ENCODE measurements at regions not wholly inside any gene's neighbourhood (a gene's known extent, or its start where the extent isn't known, plus 50 kb on each side); places are given as distances from the start of the nearest gene placed in this dataset.
"Not testable (repeated sequence)": the region's sequence is repeated elsewhere in the genome, so short reads cannot be mapped to it uniquely, and the experiment has no call there.

GRCh38 chr4:97134456-97134855 lies 1008.8 kb downstream of the STPG2 start:
- intact Hi-C loops (cut with DNase I): no loop called here
- no peak overlapping the region for H3K27ac ChIP-seq (ENCODE audit: low read depth in 2 of 2, low read length in 2 of 2)

DNA sequence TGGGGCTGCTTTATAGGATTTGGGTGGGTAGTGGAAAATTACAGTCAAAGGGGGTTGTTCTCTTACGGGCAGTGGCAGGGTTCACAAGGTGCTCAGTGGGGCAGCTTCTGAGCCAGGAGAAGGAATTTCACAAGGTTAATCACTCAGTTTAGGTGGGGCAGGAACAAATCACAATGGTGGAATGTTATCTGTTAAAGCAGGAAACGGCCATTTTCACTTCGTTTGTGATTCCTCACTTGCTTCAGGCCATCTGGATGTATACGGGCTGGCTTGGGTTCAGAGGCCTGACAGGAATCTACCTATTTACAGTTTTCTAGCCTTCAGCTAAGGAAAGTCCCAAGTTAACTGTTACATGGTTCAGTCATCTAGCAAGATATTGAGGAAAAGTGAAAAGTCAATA lies 1003.5 kb downstream of the STPG2 start:
- DNase-seq: no peak
- H3K4me3 ChIP-seq (ENCODE audit: low read length in 3 of 3): no peak overlapping the region
- no peaks in the 10 kb centered on the region for H3K27me3 ChIP-seq (ENCODE audit: control insufficient read depth, insufficient read depth, low read length)
- H3K9me3 ChIP-seq (ENCODE audit: control insufficient read depth in 2 of 3, insufficient read depth in 1 of 3, low read length in 3 of 3): no peaks in the 10 kb centered on the region
- no peak for TF ChIP-seq CTCF (IDR thresholded peaks at IDR 0.05; ENCODE audit: borderline replicate concordance, extremely low read depth, insufficient read depth)
- intact Hi-C loops (cut with DNase I): no loop called here
- no peak overlapping the region for H3K9ac ChIP-seq (ENCODE audit: low read length in 3 of 3)
- no peaks in the 10 kb centered on the region for H3K36me3 ChIP-seq (ENCODE audit: control insufficient read depth in 2 of 3, insufficient read depth in 3 of 3, low read length in 3 of 3)
- H3K4me1 ChIP-seq (ENCODE audit: control insufficient read depth in 2 of 3, insufficient read depth in 2 of 3, low read depth in 1 of 3, low read length in 3 of 3): no peaks in the 10 kb centered on the region
- H3K27ac ChIP-seq (ENCODE audit: low read depth in 2 of 2, low read length in 2 of 2): no peak overlapping the region
- FAIRE-seq: no peak

More at GRCh38 chr4:97134456-97134855, 1008.8 kb downstream of the STPG2 start:
- H3K4me1 ChIP-seq (ENCODE audit: control insufficient read depth in 2 of 3, insufficient read depth in 2 of 3, low read depth in 1 of 3, low read length in 3 of 3): no peaks in the 10 kb centered on the region
- H3K4me3 ChIP-seq (ENCODE audit: low read length in 3 of 3): no peak overlapping the region
- no peak overlapping the region for H3K9ac ChIP-seq (ENCODE audit: low read length in 3 of 3)
- TF ChIP-seq CTCF (IDR thresholded peaks at IDR 0.05; ENCODE audit: borderline replicate concordance, extremely low read depth, insufficient read depth): no peak
- no peaks in the 10 kb centered on the region for H3K27me3 ChIP-seq (ENCODE audit: control insufficient read depth, insufficient read depth, low read length)
- no peaks in the 10 kb centered on the region for H3K36me3 ChIP-seq (ENCODE audit: control insufficient read depth in 2 of 3, insufficient read depth in 3 of 3, low read length in 3 of 3)
- FAIRE-seq (no peak), DNase-seq (no peak)
- no peaks in the 10 kb centered on the region for H3K9me3 ChIP-seq (ENCODE audit: control insufficient read depth in 2 of 3, insufficient read depth in 1 of 3, low read length in 3 of 3)

DNA sequence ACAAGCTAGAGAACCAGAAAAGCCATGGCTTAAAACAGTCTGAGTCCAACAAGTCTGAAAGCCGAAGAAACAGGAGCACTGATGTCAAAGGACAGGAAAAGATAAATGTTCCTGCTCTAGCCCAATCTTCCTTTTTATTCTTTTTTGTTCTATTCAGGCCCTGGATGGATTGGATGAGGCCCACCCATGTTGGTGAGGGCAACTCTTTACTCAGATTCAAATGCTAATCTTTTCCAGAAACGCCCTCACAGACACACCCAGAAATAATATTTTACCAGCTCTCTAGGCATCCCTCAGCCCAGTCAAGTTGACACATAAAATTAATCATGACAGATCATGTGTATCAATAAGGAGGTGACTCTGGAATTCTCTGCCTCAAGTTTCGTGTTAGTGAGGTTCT lies 1002.7 kb downstream of the STPG2 start:
- FAIRE-seq (no peak), DNase-seq (no peak)
- no peak overlapping the region for H3K4me3 ChIP-seq (ENCODE audit: low read length in 3 of 3)
- intact Hi-C loops (cut with DNase I): no loop called here
- no peaks in the 10 kb centered on the region for H3K27me3 ChIP-seq (ENCODE audit: control insufficient read depth, insufficient read depth, low read length)
- H3K9ac ChIP-seq (ENCODE audit: low read length in 3 of 3): no peak overlapping the region
- H3K9me3 ChIP-seq (ENCODE audit: control insufficient read depth in 2 of 3, insufficient read depth in 1 of 3, low read length in 3 of 3): no peaks in the 10 kb centered on the region
- H3K4me1 ChIP-seq (ENCODE audit: control insufficient read depth in 2 of 3, insufficient read depth in 2 of 3, low read depth in 1 of 3, low read length in 3 of 3): no peaks in the 10 kb centered on the region
- TF ChIP-seq CTCF (IDR thresholded peaks at IDR 0.05; ENCODE audit: borderline replicate concordance, extremely low read depth, insufficient read depth): no peak
- H3K27ac ChIP-seq (ENCODE audit: low read depth in 2 of 2, low read length in 2 of 2): no peak overlapping the region
- no peaks in the 10 kb centered on the region for H3K36me3 ChIP-seq (ENCODE audit: control insufficient read depth in 2 of 3, insufficient read depth in 3 of 3, low read length in 3 of 3)

DNA sequence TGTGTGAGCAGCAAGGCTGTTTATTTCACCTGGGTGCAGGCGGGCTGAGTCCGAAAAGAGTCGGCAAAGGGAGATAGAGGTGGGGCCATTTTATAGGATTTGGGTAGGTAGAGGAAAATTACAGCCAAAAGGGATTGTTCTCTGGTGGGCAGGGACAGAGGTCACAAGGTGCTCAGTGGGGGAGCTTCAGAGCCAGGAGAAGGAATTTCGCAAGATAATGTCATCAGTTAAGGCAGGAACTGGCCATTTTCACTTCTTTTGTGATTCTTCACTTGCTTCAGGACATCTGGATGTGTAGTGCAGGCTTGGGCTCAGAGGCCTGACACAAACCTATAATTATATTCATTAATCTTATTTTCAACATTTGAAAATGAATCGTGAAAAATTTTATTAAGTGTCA lies 1001.9 kb downstream of the STPG2 start:
- H3K27ac ChIP-seq (ENCODE audit: low read depth in 2 of 2, low read length in 2 of 2); H3K27me3 ChIP-seq (ENCODE audit: control insufficient read depth, insufficient read depth, low read length); H3K4me3 ChIP-seq (ENCODE audit: low read length in 3 of 3); H3K36me3 ChIP-seq (ENCODE audit: control insufficient read depth in 2 of 3, insufficient read depth in 3 of 3, low read length in 3 of 3); intact Hi-C loops (cut with DNase I); DNase-seq; FAIRE-seq; H3K9ac ChIP-seq (ENCODE audit: low read length in 3 of 3); H3K9me3 ChIP-seq (ENCODE audit: control insufficient read depth in 2 of 3, insufficient read depth in 1 of 3, low read length in 3 of 3); H3K4me1 ChIP-seq (ENCODE audit: control insufficient read depth in 2 of 3, insufficient read depth in 2 of 3, low read depth in 1 of 3, low read length in 3 of 3): not testable (repeated sequence)

Data from kidney (tissue), 13 donors.